IMR-90 (cell line): ENCODE measurements at regions not wholly inside any gene's neighbourhood (a gene's known extent, or its start where the extent isn't known, plus 50 kb on each side); places are given as distances from the start of the nearest gene placed in this dataset.

Experiments
- ATAC-seq: fragments of 200-7000 bp; cut with Tn5 transposase; 2 replicates; pipeline ENCODE4 v1.9.1; 2020; ENCODE audit warnings: low read depth, mild to moderate bottlenecking, moderate library complexity
- BruUV-seq: library from RNA; stranded (reverse); fragments of 400-500 nt; replicated peaks from 2 replicates; lab custom pipeline; 2021; lab: Mats Ljungman, UMichigan
- CTCF ChIA-PET: fragments of 300-600 bp; formaldehyde crosslinking; extraction: SDS; loops from one replicate; lab custom pipeline; 2021; ENCODE audit warnings: antibody characterized with exemption; lab: Yijun Ruan, JAX
- POLR2A ChIA-PET: fragments of 300-600 bp; sonication (Branson Sonifier 250); formaldehyde crosslinking; loops from one replicate; lab custom pipeline; 2022; ENCODE audit warnings: antibody characterized with exemption; ENCODE audit not compliant: unreplicated experiment; lab: Charles Lee
- DNase-seq: peaks from one replicate; pipeline ENCODE4 v3.0.0; 2013
- H2AFZ ChIP-seq: replicated peaks from 2 replicates; pipeline ENCODE3; 2013; ENCODE audit warnings: low read length, mild to moderate bottlenecking; ENCODE audit not compliant: poor library complexity
- H2AK5ac ChIP-seq: 2 replicates; pipeline ENCODE4 v1.6.1; 2013; ENCODE audit warnings: low read depth, low read length, inconsistent platforms
- H2AK9ac ChIP-seq: replicated peaks from 2 replicates; pipeline ENCODE3; 2013; ENCODE audit warnings: mild to moderate bottlenecking, low read depth, low read length, moderate library complexity; ENCODE audit not compliant: poor library complexity
- H2BK120ac ChIP-seq: 2 replicates; pipeline ENCODE4 v1.6.1; 2013; ENCODE audit warnings: low read depth, low read length, inconsistent platforms
- H2BK15ac ChIP-seq: 3 replicates; pipeline ENCODE4 v1.6.1; 2013; ENCODE audit warnings: low read depth, low read length, inconsistent platforms
- H2BK20ac ChIP-seq: 2 replicates; pipeline ENCODE4 v1.6.1; 2013; ENCODE audit warnings: low read depth, mild to moderate bottlenecking, inconsistent platforms, low read length, moderate library complexity
- H2BK5ac ChIP-seq: 2 replicates; pipeline ENCODE4 v1.6.1; 2013; ENCODE audit warnings: mild to moderate bottlenecking, low read depth, low read length, inconsistent platforms; ENCODE audit not compliant: poor library complexity, severe bottlenecking
- H3K14ac ChIP-seq: replicated peaks from 2 replicates; pipeline ENCODE4 v1.6.1; 2013; ENCODE audit warnings: low read depth, low read length, inconsistent platforms
- H3K18ac ChIP-seq: 2 replicates; pipeline ENCODE4 v1.6.1; 2013; ENCODE audit warnings: low read depth, low read length, control low read depth
- H3K23ac ChIP-seq: 2 replicates; pipeline ENCODE4 v1.6.1; 2013; ENCODE audit warnings: low read depth, low read length, inconsistent platforms
- H3K27ac ChIP-seq: 2 replicates; pipeline ENCODE4 v1.5.1; 2013; ENCODE audit warnings: mild to moderate bottlenecking, control low read depth, low read length; ENCODE audit not compliant: insufficient read depth
- H3K27me3 ChIP-seq: 2 replicates; pipeline ENCODE4 v1.6.1; 2013; ENCODE audit warnings: low read length; ENCODE audit not compliant: control insufficient read depth, insufficient read depth
- H3K36me3 ChIP-seq: 2 replicates; pipeline ENCODE4 v1.6.1; 2013; ENCODE audit warnings: low read length, mixed read lengths; ENCODE audit not compliant: control insufficient read depth, insufficient read depth
- H3K4ac ChIP-seq: 2 replicates; pipeline ENCODE4 v1.6.1; 2013; ENCODE audit warnings: low read depth, low read length, inconsistent platforms
- H3K4me1 ChIP-seq: 2 replicates; pipeline ENCODE4 v1.6.1; 2013; ENCODE audit warnings: low read length, mixed read lengths; ENCODE audit not compliant: control insufficient read depth, insufficient read depth
- H3K4me2 ChIP-seq: 2 replicates; pipeline ENCODE4 v1.6.1; 2013; ENCODE audit warnings: low read depth, mild to moderate bottlenecking, control low read depth, low read length, moderate library complexity
- H3K4me3 ChIP-seq: 2 replicates; pipeline ENCODE4 v1.5.1; 2013; ENCODE audit warnings: low read depth, mild to moderate bottlenecking, control low read depth, low read length, moderate library complexity; ENCODE audit not compliant: insufficient read depth
- H3K56ac ChIP-seq: 2 replicates; pipeline ENCODE4 v1.6.1; 2013; ENCODE audit warnings: low read length, inconsistent platforms; ENCODE audit not compliant: insufficient read depth; ENCODE audit errors: extremely low read depth
- H3K79me1 ChIP-seq, 2 experiments: 2 replicates each; pipeline ENCODE4 v1.6.1; 2013; ENCODE audit warnings: low read length in 2 of 2, inconsistent platforms in 1 of 2, low read depth in 1 of 2
- H3K9ac ChIP-seq: 2 replicates; pipeline ENCODE4 v1.6.1; 2013; ENCODE audit warnings: low read depth, low read length, control low read depth
- H3K9me1 ChIP-seq: 2 replicates; pipeline ENCODE4 v1.6.1; 2013; ENCODE audit warnings: low read length, inconsistent platforms; ENCODE audit not compliant: insufficient read depth
- H3K9me3 ChIP-seq: 2 replicates; pipeline ENCODE4 v1.6.1; 2013; ENCODE audit warnings: low read length; ENCODE audit not compliant: control insufficient read depth, insufficient read depth
- H4K20me1 ChIP-seq: 2 replicates; pipeline ENCODE4 v1.6.1; 2013; ENCODE audit warnings: low read length, inconsistent platforms; ENCODE audit not compliant: insufficient read depth
- H4K5ac ChIP-seq: 2 replicates; pipeline ENCODE4 v1.6.1; 2013; ENCODE audit warnings: mild to moderate bottlenecking, low read depth, low read length, control low read depth
- H4K8ac ChIP-seq, 2 experiments: 2 replicates each; pipeline ENCODE4 v1.6.1; 2013; ENCODE audit warnings: low read depth in 2 of 2, low read length in 2 of 2, control low read depth in 1 of 2, inconsistent platforms in 1 of 2
- H4K91ac ChIP-seq: 2 replicates; pipeline ENCODE4 v1.6.1; 2013; ENCODE audit warnings: low read depth, low read length, inconsistent platforms; ENCODE audit not compliant: insufficient read depth
- BHLHE40 ChIP-seq: fragments of 150-350 bp; IDR thresholded peaks from 2 replicates; pipeline ENCODE4 v1.6.1; 2016; ENCODE audit warnings: mild to moderate bottlenecking, low read depth, low read length
- CEBPB ChIP-seq: IDR thresholded peaks from 2 replicates; pipeline ENCODE4 v1.6.1; 2012; ENCODE audit warnings: low read depth, low read length, improper control_type of control experiment
- CHD1 ChIP-seq: IDR thresholded peaks from 2 replicates; pipeline ENCODE4 v1.6.1; 2012; ENCODE audit warnings: low read depth, low read length, improper control_type of control experiment
- FOS ChIP-seq: fragments of 150-350 bp; IDR thresholded peaks from 2 replicates; pipeline ENCODE4 v1.6.1; 2016; ENCODE audit warnings: low read depth, low read length
- MAFK ChIP-seq: IDR thresholded peaks from 2 replicates; pipeline ENCODE4 v1.6.1; 2012; ENCODE audit warnings: low read depth, low read length, improper control_type of control experiment
- MXI1 ChIP-seq: IDR thresholded peaks from 2 replicates; pipeline ENCODE4 v1.6.1; 2012; ENCODE audit warnings: low read depth, mild to moderate bottlenecking, low read length, moderate library complexity, borderline replicate concordance
- NFE2L2 ChIP-seq: fragments of 150-350 bp; IDR thresholded peaks from 2 replicates; pipeline ENCODE4 v1.6.1; 2016; ENCODE audit warnings: low read depth, mild to moderate bottlenecking, low read length
- POLR2A ChIP-seq: IDR thresholded peaks from 2 replicates; pipeline ENCODE4 v1.6.1; 2012; ENCODE audit warnings: mild to moderate bottlenecking, low read depth, low read length
- RAD21 ChIP-seq: IDR thresholded peaks from 2 replicates; pipeline ENCODE4 v1.6.1; 2012; ENCODE audit warnings: low read length, improper control_type of control experiment
- RCOR1 ChIP-seq: IDR thresholded peaks from 2 replicates; pipeline ENCODE4 v1.6.1; 2012; ENCODE audit warnings: mild to moderate bottlenecking, low read length, improper control_type of control experiment; ENCODE audit not compliant: insufficient replicate concordance
- RFX5 ChIP-seq: IDR thresholded peaks from 2 replicates; pipeline ENCODE4 v1.8.0; 2012; ENCODE audit warnings: low read depth, mild to moderate bottlenecking, low read length, moderate library complexity
- SMC3 ChIP-seq: fragments of 150-350 bp; IDR thresholded peaks from 2 replicates; pipeline ENCODE4 v1.6.1; 2016; ENCODE audit warnings: low read depth, mild to moderate bottlenecking, antibody characterized with exemption, low read length, moderate library complexity
- WGBS, 2 experiments: methylation state at CpG; one replicate each; pipeline versions ENCODE4 v1.1.5 to v1.1.7; 2013; ENCODE audit warnings: missing lambda C conversion rate in 2 of 2; ENCODE audit not compliant: insufficient read length in 1 of 2; ENCODE audit errors: extremely low coverage in 2 of 2; 5-methylcytosine and 5-hydroxymethylcytosine counted together
- dilution Hi-C: fragments of 300-500 bp; cut with HindIII; formaldehyde crosslinking; loops from one replicate; pipeline ENCODE4 v1.14.3; 2018; ENCODE audit warnings: low sequenced_read_pairs; ENCODE audit not compliant: unreplicated experiment
- in situ Hi-C: fragments of 300-500 bp; cut with MboI; formaldehyde crosslinking; loops from 3 replicates; pipeline ENCODE4 v1.14.3; 2019; ENCODE audit warnings: low sequenced_read_pairs, inconsistent platforms, mixed read lengths
- intact Hi-C: fragments of 100-400 bp; cut with micrococcal nuclease; formaldehyde crosslinking; loops from 2 replicates; pipeline ENCODE4 v1.10.0; 2022
- TF ChIP-seq, protein P1 (sequence below): conservative IDR thresholded peaks from 2 replicates; pipeline ENCODE4 v1.5.1; 2012; ENCODE audit warnings: mild to moderate bottlenecking, low read depth, low read length, improper control_type of control experiment
- TF ChIP-seq, protein P2 (sequence below): fragments of 150-350 bp; IDR thresholded peaks from 2 replicates; pipeline ENCODE4 v1.6.1; 2017; ENCODE audit warnings: mild to moderate bottlenecking, antibody characterized with exemption, low read length, low read depth
- TF ChIP-seq, protein P3 (sequence below): fragments of 150-350 bp; IDR thresholded peaks from 2 replicates; pipeline ENCODE4 v1.6.1; 2016; ENCODE audit warnings: low read depth, mild to moderate bottlenecking, low read length, moderate library complexity, borderline replicate concordance

DNA sequence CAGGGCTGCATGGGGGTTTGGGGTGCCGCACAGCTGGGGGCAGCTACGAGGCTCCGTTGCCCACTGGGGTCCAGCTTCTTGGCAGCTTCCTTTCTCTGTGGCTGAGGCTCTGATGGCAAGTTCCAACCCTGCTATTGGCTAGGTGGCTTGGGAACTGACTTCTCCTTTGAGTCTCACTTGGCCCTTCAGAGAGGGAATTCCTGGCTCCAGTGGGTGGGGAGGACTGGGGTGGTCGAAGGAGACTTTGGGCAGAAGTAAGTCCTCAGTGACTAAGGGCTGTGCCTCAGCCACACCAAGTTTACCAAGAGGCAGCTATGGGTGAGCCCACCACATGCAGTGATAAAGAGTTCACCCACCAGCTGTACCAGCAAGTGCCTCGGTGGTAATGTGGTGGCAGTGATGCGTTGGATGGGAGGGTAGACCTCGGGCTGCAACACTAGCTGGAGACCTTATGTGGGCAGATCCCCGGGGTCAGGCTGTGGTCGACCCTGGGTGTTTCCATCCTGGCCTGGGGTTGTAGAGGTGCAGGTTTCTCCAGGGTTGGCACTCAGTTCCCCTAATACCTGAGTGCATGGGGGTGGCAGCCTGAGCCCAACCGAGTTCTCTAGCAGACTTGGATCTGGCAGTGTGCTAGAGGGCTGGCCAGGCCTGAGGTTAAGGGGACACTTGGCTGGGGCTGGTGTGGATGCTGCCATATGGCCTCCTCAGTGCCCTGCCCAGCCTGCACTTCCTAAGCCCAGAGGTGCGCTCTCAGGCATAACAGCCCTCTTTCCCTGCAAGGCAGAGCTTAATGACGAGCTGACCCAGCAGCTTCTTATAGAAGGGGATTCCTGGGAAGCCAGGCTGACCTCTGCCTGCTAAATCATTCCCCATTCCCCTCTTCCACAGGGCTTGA is 197.0 kb upstream of the CADM1 start:
- no peak overlapping the region for H4K5ac ChIP-seq
- H3K36me3 ChIP-seq, result no peaks in the 10 kb centered on the region
- no peak overlapping the region for H2BK5ac ChIP-seq
- H2BK15ac ChIP-seq, result no peak overlapping the region
- no peak overlapping the region for H3K4me2 ChIP-seq
- BruUV-seq, result no TSS peak
- no peak overlapping the region for H4K8ac ChIP-seq
- no peak overlapping the region for H3K4ac ChIP-seq
- H3K79me1 ChIP-seq, result no peaks in the 10 kb centered on the region
- no peaks in the 10 kb centered on the region for H4K20me1 ChIP-seq
- dilution Hi-C loops (no loop called here), in situ Hi-C loops (no loop called here), intact Hi-C loops (no loop called here)
- no peak overlapping the region for H3K56ac ChIP-seq
- no peak overlapping the region for H2AK5ac ChIP-seq
- H3K4me1 ChIP-seq, result peaks cover 7% of the 10 kb centered on the region; the same call in 1 of the 2 replicates
- H3K14ac ChIP-seq, result no peak overlapping the region
- 84% methylated on average over 4 of the region's 12 CpGs; no CpG with 5 or more reads in 1 of the 2 experiments for WGBS, 2 experiments
- H3K27ac ChIP-seq, result no peak overlapping the region
- H3K4me3 ChIP-seq, result no peak overlapping the region
- H4K91ac ChIP-seq, result no peak overlapping the region
- CTCF ChIA-PET, result interaction anchor here (0.5 kb wide), 1 partner anchor 1296 kb away, joined by 3 read pairs; no protein-coding TSS in a partner anchor
- ATAC-seq (no peak), DNase-seq (no peak)
- no peak overlapping the region for H3K9ac ChIP-seq
- no peak overlapping the region for H2AK9ac ChIP-seq
- H3K9me1 ChIP-seq, result no peaks in the 10 kb centered on the region
- no peaks in the 10 kb centered on the region for H3K9me3 ChIP-seq
- no peak overlapping the region for H2BK20ac ChIP-seq
- H2BK120ac ChIP-seq, result no peak overlapping the region
- H3K18ac ChIP-seq, result no peak overlapping the region
- no peak overlapping the region for H3K23ac ChIP-seq
- no peak overlapping the region for H2AFZ ChIP-seq
- POLR2A ChIA-PET, result interaction anchor here (0.6 kb wide), 1 partner anchor 45 kb away, joined by 3 read pairs; no protein-coding TSS in a partner anchor
- peaks cover 2% of the 10 kb centered on the region; the same call in 1 of the 2 replicates for H3K27me3 ChIP-seq
- no peak for TF ChIP-seq CEBPB
- no peak for TF ChIP-seq BHLHE40
- TF ChIP-seq RCOR1, result no peak
- no peak for TF ChIP-seq MAFK
- no peak for TF ChIP-seq POLR2A
- no peak for TF ChIP-seq SMC3
- TF ChIP-seq, protein P1, sequence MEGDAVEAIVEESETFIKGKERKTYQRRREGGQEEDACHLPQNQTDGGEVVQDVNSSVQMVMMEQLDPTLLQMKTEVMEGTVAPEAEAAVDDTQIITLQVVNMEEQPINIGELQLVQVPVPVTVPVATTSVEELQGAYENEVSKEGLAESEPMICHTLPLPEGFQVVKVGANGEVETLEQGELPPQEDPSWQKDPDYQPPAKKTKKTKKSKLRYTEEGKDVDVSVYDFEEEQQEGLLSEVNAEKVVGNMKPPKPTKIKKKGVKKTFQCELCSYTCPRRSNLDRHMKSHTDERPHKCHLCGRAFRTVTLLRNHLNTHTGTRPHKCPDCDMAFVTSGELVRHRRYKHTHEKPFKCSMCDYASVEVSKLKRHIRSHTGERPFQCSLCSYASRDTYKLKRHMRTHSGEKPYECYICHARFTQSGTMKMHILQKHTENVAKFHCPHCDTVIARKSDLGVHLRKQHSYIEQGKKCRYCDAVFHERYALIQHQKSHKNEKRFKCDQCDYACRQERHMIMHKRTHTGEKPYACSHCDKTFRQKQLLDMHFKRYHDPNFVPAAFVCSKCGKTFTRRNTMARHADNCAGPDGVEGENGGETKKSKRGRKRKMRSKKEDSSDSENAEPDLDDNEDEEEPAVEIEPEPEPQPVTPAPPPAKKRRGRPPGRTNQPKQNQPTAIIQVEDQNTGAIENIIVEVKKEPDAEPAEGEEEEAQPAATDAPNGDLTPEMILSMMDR, result no peak
- TF ChIP-seq NFE2L2, result no peak
- TF ChIP-seq RAD21, result no peak
- TF ChIP-seq, protein P2, sequence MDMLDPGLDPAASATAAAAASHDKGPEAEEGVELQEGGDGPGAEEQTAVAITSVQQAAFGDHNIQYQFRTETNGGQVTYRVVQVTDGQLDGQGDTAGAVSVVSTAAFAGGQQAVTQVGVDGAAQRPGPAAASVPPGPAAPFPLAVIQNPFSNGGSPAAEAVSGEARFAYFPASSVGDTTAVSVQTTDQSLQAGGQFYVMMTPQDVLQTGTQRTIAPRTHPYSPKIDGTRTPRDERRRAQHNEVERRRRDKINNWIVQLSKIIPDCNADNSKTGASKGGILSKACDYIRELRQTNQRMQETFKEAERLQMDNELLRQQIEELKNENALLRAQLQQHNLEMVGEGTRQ, result no peak
- no peak for TF ChIP-seq FOS
- TF ChIP-seq, protein P3, sequence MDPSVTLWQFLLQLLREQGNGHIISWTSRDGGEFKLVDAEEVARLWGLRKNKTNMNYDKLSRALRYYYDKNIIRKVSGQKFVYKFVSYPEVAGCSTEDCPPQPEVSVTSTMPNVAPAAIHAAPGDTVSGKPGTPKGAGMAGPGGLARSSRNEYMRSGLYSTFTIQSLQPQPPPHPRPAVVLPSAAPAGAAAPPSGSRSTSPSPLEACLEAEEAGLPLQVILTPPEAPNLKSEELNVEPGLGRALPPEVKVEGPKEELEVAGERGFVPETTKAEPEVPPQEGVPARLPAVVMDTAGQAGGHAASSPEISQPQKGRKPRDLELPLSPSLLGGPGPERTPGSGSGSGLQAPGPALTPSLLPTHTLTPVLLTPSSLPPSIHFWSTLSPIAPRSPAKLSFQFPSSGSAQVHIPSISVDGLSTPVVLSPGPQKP, result no peak
- no peak for TF ChIP-seq CHD1
- no peak for TF ChIP-seq RFX5
- no peak for TF ChIP-seq MXI1
